HepG2 (cell line): ENCODE measurements at regions not wholly inside any gene's neighbourhood (a gene's known extent, or its start where the extent isn't known, plus 50 kb on each side); places are given as distances from the start of the nearest gene placed in this dataset.

Experiments used
- ATAC-seq: fragments of 200-7000 bp; cut with Tn5 transposase; 3 replicates; pipeline ENCODE4 v1.9.1; 2020; ENCODE audit warnings: mild to moderate bottlenecking, moderate library complexity
- BruUV-seq: library from RNA; stranded (reverse); fragments of 400-500 nt; replicated peaks from 2 replicates; lab custom pipeline; 2021; lab: Mats Ljungman, UMichigan
- CTCF ChIA-PET: fragments of 300-600 bp; formaldehyde crosslinking; extraction: SDS; loops from one replicate; lab custom pipeline; 2021; ENCODE audit warnings: low total read pairs, inconsistent platforms, low intra/inter-chr PET ratio; lab: Yijun Ruan, JAX
- POLR2A ChIA-PET: fragments of 350-600 bp; sonication (Branson Sonifier 250); formaldehyde crosslinking; loops from one replicate; lab custom pipeline; 2020; ENCODE audit warnings: antibody characterized with exemption, inconsistent platforms; lab: Yijun Ruan, JAX
- DNase-seq: peaks from one replicate; pipeline ENCODE4 v3.0.0-alpha.2; 2015; ENCODE audit warnings: low spot score
- FAIRE-seq: peaks from 3 replicates; lab custom pipeline; 2011; peaks lifted over from hg19 to GRCh38; lab: Jason Lieb, UNC
- H2AFZ ChIP-seq: one replicate; pipeline ENCODE4 v1.6.1; 2011; ENCODE audit warnings: low read length, inconsistent platforms
- H3K27ac ChIP-seq: fragments of 300-600 bp; 3 replicates; pipeline ENCODE4 v1.8.0; 2011; ENCODE audit warnings: mixed run types, mild to moderate bottlenecking, mixed read lengths, low read length, inconsistent platforms; ENCODE audit not compliant: insufficient read depth; ENCODE audit errors: extremely low read length
- H3K27me3 ChIP-seq, 2 experiments: fragments of 200-600 bp in 1 of 2; 2 replicates in 1 of 2; 3 replicates in 1 of 2; pipeline versions ENCODE4 v1.6.0 to v1.8.0; 2011; ENCODE audit warnings: low read length in 2 of 2, mild to moderate bottlenecking in 2 of 2, moderate library complexity in 2 of 2, inconsistent platforms in 1 of 2; ENCODE audit not compliant: insufficient read depth in 2 of 2, control insufficient read depth in 1 of 2
- H3K36me3 ChIP-seq, 2 experiments: fragments of 200-600 bp in 1 of 2; replicated peaks in 1 of 2; 2 replicates in 1 of 2; 3 replicates in 1 of 2; pipeline versions ENCODE4 v1.5.1 to v1.8.0; 2011; ENCODE audit warnings: low read length in 2 of 2, inconsistent platforms in 1 of 2; ENCODE audit not compliant: insufficient read depth in 2 of 2, control insufficient read depth in 1 of 2
- H3K4me1 ChIP-seq: 2 replicates; pipeline ENCODE4 v1.5.1; 2012; ENCODE audit warnings: low read length, inconsistent platforms; ENCODE audit not compliant: insufficient read depth
- H3K4me2 ChIP-seq: 2 replicates; pipeline ENCODE4 v1.6.0; 2011; ENCODE audit warnings: low read depth, low read length, inconsistent platforms
- H3K4me3 ChIP-seq, 3 experiments: fragments of 200-600 bp in 1 of 3; sonication (generic), shearing (Covaris generic) in 1 of 3; replicated peaks in 1 of 3; 2 replicates each; pipeline ENCODE4 v1.5.1; 2011 to 2016; ENCODE audit warnings: low read length in 3 of 3, inconsistent platforms in 2 of 3, low read depth in 2 of 3, mild to moderate bottlenecking in 2 of 3, control low read depth in 1 of 3, mixed read lengths in 1 of 3; ENCODE audit not compliant: insufficient read depth in 1 of 3
- H3K79me2 ChIP-seq: one replicate; pipeline ENCODE4 v1.6.1; 2011; ENCODE audit warnings: low read length, inconsistent platforms; ENCODE audit not compliant: insufficient read depth
- H3K9ac ChIP-seq: 2 replicates; pipeline ENCODE4 v1.6.0; 2011; ENCODE audit warnings: mild to moderate bottlenecking, low read depth, low read length, inconsistent platforms; ENCODE audit not compliant: insufficient read depth
- H3K9me3 ChIP-seq: 2 replicates; pipeline ENCODE4 v1.5.1; 2012; ENCODE audit warnings: mild to moderate bottlenecking, low read length
- H4K20me1 ChIP-seq: 2 replicates; pipeline ENCODE4 v1.6.0; 2011; ENCODE audit warnings: inconsistent platforms, mild to moderate bottlenecking, low read length, moderate library complexity; ENCODE audit not compliant: insufficient read depth
- CEBPB ChIP-seq: IDR thresholded peaks from 2 replicates; pipeline ENCODE4 v1.6.1; 2011; ENCODE audit warnings: low read depth, low read length, improper control_type of control experiment, borderline replicate concordance
- ELF3 ChIP-seq: IDR thresholded peaks from 2 replicates; pipeline ENCODE4 v1.6.1; 2016; ENCODE audit warnings: missing genetic modification reagents, missing compliant biosample characterization
- HNF4G ChIP-seq, 2 experiments: sonication (generic) in 1 of 2; formaldehyde crosslinking in 1 of 2; IDR thresholded peaks; 2 replicates each; pipeline versions ENCODE4 v1.4.0 to v1.6.1; 2011 to 2020; ENCODE audit warnings: borderline replicate concordance in 2 of 2, low read depth in 2 of 2, mild to moderate bottlenecking in 2 of 2, low read length in 1 of 2, missing genetic modification reagents in 1 of 2, moderate library complexity in 1 of 2
- KDM4B ChIP-seq: sonication (generic); formaldehyde crosslinking; IDR thresholded peaks from 2 replicates; pipeline ENCODE4 v1.4.0; 2020; ENCODE audit warnings: missing genetic modification reagents
- MXI1 ChIP-seq: IDR thresholded peaks from 3 replicates; pipeline ENCODE4 v1.6.1; 2012; ENCODE audit warnings: low read depth, low read length, inconsistent platforms, borderline replicate concordance
- PCBP1 ChIP-seq: fragments of 200-400 bp; formaldehyde crosslinking; IDR thresholded peaks from 2 replicates; pipeline ENCODE4 v1.6.1; 2017; ENCODE audit warnings: mild to moderate bottlenecking, low read depth, low read length, borderline replicate concordance
- PRDM15 ChIP-seq: sonication (generic); formaldehyde crosslinking; IDR thresholded peaks from 2 replicates; pipeline ENCODE4 v1.4.0; 2020; ENCODE audit warnings: missing genetic modification reagents
- TBX3 ChIP-seq: fragments of 450-650 bp; IDR thresholded peaks from 2 replicates; pipeline ENCODE4 v1.6.1; 2017; ENCODE audit warnings: antibody characterized with exemption, mild to moderate bottlenecking, inconsistent platforms, borderline replicate concordance
- ZEB1 ChIP-seq: IDR thresholded peaks from 2 replicates; pipeline ENCODE4 v1.6.1; 2012; ENCODE audit warnings: mild to moderate bottlenecking, low read depth, inconsistent platforms; ENCODE audit not compliant: insufficient replicate concordance
- ZNF367 ChIP-seq: sonication (generic); formaldehyde crosslinking; IDR thresholded peaks from 2 replicates; pipeline ENCODE4 v1.4.0; 2020; ENCODE audit warnings: missing genetic modification reagents, borderline replicate concordance
- ZNF589 ChIP-seq: sonication (generic); formaldehyde crosslinking; conservative IDR thresholded peaks from 2 replicates; pipeline ENCODE4 v1.8.0; 2022; ENCODE audit warnings: mild to moderate bottlenecking, moderate library complexity, missing genetic modification reagents
- ZNF878 ChIP-seq: sonication (generic); formaldehyde crosslinking; IDR thresholded peaks from 2 replicates; pipeline ENCODE4 v1.8.1; 2023; ENCODE audit warnings: mild to moderate bottlenecking, missing genetic modification reagents, moderate library complexity
- ZSCAN31 ChIP-seq: sonication (generic); formaldehyde crosslinking; IDR thresholded peaks from 2 replicates; pipeline ENCODE4 v1.5.0; 2020; ENCODE audit warnings: low read depth, mild to moderate bottlenecking, missing genetic modification reagents
- WGBS: methylation state at CpG from one replicate; pipeline ENCODE4 v1.1.6; 2017; ENCODE audit warnings: low lambda C conversion rate; 5-methylcytosine and 5-hydroxymethylcytosine counted together
- in situ Hi-C: cut with HindIII; loops from 2 replicates; pipeline ENCODE4 v1.10.0; 2017; ENCODE audit warnings: low pct_unique_long_range_greater_than_20kb; ENCODE audit not compliant: extremely low pct_ligation_motif_present
- intact Hi-C: fragments of 100-400 bp; cut with micrococcal nuclease; formaldehyde crosslinking; loops from one replicate; pipeline ENCODE4 v1.10.0; 2022; ENCODE audit not compliant: unreplicated experiment
- TF ChIP-seq, protein P1 (sequence below): IDR thresholded peaks from 2 replicates; pipeline ENCODE4 v1.6.1; 2018; ENCODE audit warnings: missing genetic modification reagents
- TF ChIP-seq, protein P2 (sequence below): sonication (generic); formaldehyde crosslinking; IDR thresholded peaks from 2 replicates; pipeline ENCODE4 v1.4.0; 2020; ENCODE audit warnings: mild to moderate bottlenecking, missing genetic modification reagents

DNA sequence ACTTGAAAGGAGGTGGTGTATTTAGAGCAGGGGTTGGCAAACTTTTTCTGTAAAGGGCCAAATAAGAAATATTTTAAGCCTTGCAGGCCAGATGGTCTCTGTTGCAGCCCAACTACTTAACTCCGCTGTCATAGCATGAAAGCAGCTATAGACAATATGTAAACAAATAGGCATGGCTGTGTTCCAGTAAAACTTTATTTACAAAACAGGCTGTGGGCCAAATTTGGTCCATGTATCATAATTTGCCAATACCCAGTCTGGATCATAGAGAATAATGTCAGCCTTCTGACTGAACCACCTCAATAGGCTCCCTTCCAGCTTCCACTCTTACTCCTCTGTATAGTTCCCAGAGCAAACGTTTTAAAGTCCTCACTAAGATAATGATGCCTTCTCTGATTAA is 638.8 kb upstream of the CFAP20DC start:
- Histone ChIP-seq H3K4me3 (no peak overlapping the region), H3K27ac (no peak overlapping the region), H4K20me1 (no peaks in the 10 kb centered on the region), H3K4me2 (no peak overlapping the region), H3K36me3 (no peaks in the 10 kb centered on the region), H3K27me3 (no peaks in the 10 kb centered on the region), H3K4me1 (no peaks in the 10 kb centered on the region), H2AFZ (no peak overlapping the region), H3K9me3 (no peaks in the 10 kb centered on the region), H3K9ac (no peak overlapping the region), H3K79me2 (no peaks in the 10 kb centered on the region)
- FAIRE-seq (no peak), ATAC-seq (no peak), DNase-seq (no peak)
- BruUV-seq, result no TSS peak
- CTCF ChIA-PET, result no interaction called here
- 27% methylated on average over 2 of the region's 2 CpGs for WGBS
- in situ Hi-C loops, result no loop called here
- POLR2A ChIA-PET, result no interaction called here
- intact Hi-C loops, result no loop called here
- TF ChIP-seq ZNF878 (CRISPR knock-in tag), result no peak
- TF ChIP-seq, protein P1, sequence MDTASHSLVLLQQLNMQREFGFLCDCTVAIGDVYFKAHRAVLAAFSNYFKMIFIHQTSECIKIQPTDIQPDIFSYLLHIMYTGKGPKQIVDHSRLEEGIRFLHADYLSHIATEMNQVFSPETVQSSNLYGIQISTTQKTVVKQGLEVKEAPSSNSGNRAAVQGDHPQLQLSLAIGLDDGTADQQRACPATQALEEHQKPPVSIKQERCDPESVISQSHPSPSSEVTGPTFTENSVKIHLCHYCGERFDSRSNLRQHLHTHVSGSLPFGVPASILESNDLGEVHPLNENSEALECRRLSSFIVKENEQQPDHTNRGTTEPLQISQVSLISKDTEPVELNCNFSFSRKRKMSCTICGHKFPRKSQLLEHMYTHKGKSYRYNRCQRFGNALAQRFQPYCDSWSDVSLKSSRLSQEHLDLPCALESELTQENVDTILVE (CRISPR knock-in tag), result no peak
- no peak for TF ChIP-seq CEBPB
- no peak for TF ChIP-seq HNF4G (IDR thresholded peaks at IDR 0.05; ENCODE audit: borderline replicate concordance, low read depth, low read length)
- no peak for TF ChIP-seq HNF4G (CRISPR knock-in tag; IDR thresholded peaks at IDR 0.05; ENCODE audit: borderline replicate concordance, low read depth)
- TF ChIP-seq MXI1, result no peak
- TF ChIP-seq TBX3, result no peak
- TF ChIP-seq ZSCAN31 (CRISPR knock-in tag), result no peak
- no peak for TF ChIP-seq ZEB1
- TF ChIP-seq ELF3, result no peak
- no peak for TF ChIP-seq PCBP1
- TF ChIP-seq ZNF589 (CRISPR knock-in tag), result no peak
- no peak for TF ChIP-seq KDM4B
- TF ChIP-seq, protein P2, sequence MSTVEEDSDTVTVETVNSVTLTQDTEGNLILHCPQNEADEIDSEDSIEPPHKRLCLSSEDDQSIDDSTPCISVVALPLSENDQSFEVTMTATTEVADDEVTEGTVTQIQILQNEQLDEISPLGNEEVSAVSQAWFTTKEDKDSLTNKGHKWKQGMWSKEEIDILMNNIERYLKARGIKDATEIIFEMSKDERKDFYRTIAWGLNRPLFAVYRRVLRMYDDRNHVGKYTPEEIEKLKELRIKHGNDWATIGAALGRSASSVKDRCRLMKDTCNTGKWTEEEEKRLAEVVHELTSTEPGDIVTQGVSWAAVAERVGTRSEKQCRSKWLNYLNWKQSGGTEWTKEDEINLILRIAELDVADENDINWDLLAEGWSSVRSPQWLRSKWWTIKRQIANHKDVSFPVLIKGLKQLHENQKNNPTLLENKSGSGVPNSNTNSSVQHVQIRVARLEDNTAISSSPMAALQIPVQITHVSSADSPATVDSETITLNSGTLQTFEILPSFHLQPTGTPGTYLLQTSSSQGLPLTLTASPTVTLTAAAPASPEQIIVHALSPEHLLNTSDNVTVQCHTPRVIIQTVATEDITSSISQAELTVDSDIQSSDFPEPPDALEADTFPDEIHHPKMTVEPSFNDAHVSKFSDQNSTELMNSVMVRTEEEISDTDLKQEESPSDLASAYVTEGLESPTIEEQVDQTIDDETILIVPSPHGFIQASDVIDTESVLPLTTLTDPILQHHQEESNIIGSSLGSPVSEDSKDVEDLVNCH, result no peak
- TF ChIP-seq PRDM15, result no peak
- no peak for TF ChIP-seq ZNF367
